ENCODE measurements at regions not wholly inside any gene's neighbourhood (a gene's known extent, or its start where the extent isn't known, plus 50 kb on each side); places are given as distances from the start of the nearest gene placed in this dataset.
"Not testable (repeated sequence)": the region's sequence is repeated elsewhere in the genome, so short reads cannot be mapped to it uniquely, and the experiment has no call there.

GRCh38 chr12:70008944-70009343 lies 183.9 kb downstream of the MYRFL start:
- DNase-seq, result no peak

- no peak for DNase-seq
These were observed 186.3 kb downstream of the MYRFL start for GRCh38 chr12:70011353-70011752.

DNA sequence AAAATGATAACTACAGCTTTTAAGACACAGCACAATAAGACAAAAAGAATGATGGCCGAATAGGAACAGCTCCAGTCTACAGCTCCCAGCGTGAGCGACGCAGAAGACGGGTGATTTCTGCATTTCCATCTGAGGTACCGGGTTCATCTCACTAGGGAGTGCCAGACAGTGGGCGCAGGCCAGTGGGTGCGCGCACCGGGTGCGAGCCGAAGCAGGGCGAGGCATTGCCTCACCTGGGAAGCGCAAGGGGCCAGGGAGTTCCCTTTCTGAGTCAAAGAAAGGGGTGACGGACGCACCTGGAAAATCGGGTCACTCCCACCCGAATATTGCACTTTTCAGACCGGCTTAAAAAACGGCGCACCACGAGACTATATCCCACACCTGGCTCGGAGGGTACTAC lies 188.0 kb downstream of the MYRFL start:
- DNase-seq, result not testable (repeated sequence)

- no peak for DNase-seq
These were observed 203.5 kb downstream of the MYRFL start for GRCh38 chr12:70028515-70028914.

- no peak for DNase-seq
These were observed 203.9 kb downstream of the MYRFL start for GRCh38 chr12:70028918-70029317.

DNA sequence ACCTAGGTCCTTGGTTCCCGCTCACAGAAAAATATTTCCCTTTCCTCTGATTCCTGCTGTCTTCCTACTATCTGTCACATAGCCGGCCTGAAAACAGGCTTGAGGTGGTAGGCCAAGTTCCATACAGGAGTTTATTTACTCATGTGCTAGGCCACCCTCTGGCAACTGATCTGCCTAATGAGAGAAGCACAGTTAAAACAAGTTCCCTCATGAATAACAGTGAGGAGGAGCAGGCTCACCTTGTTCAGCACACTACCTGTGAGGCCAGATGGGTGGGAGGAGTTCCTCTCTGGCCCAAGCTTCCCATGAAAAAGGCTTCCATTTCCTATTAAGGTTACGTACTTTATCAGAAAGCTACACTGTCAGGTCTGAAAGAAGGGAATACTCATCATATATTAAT lies 206.0 kb downstream of the MYRFL start:
- DNase-seq, result peak; percentile 78

- peak; percentile 56 for DNase-seq
These were observed 207.0 kb downstream of the MYRFL start for GRCh38 chr12:70032076-70032475.

GRCh38 chr12:70033310-70033709 lies 208.3 kb downstream of the MYRFL start:
- DNase-seq, result no peak

DNA sequence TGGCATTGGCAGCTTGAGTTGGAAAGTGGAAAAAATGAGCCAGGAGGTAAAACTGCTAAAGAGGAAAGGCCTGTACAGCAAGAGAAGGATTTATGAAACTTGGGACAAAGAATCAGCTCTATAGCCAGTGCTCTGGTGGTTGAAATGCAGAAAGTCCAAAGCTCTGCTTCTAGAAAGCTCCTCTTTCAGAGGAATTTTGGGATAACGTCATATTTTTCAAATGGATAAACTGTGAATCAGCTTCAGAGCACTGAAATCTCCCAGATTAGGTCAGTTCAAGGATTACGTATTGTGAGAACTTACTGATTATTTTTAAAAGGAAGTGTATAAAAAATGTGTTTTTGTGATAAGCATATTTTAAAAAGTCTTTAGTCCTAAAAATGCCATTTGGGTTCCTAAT lies 203.1 kb upstream of the CNOT2 start:
- DNase-seq, result no peak

DNA sequence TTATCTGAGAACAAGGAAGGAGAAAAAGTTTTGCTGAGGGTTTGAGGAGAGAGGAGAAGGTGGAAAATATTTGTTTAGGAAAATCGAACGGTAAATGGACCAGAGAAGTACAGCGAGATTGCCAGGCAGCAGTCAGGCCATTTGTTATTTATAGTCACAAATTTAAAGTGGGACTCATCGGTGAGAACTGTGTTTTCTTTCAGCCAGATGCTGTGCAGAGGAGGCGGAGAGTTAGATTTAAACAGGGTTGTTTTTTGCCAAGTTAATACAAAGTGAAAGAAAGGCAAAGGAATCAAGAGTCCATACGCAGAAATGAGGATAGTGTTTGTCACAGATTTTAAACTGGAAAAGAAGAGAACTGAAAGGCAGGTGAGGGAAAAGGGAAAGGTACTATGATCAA lies 200.6 kb upstream of the CNOT2 start:
- DNase-seq, result no peak

- no peak for DNase-seq
These were observed 199.6 kb upstream of the CNOT2 start for GRCh38 chr12:70043490-70044138.

DNA sequence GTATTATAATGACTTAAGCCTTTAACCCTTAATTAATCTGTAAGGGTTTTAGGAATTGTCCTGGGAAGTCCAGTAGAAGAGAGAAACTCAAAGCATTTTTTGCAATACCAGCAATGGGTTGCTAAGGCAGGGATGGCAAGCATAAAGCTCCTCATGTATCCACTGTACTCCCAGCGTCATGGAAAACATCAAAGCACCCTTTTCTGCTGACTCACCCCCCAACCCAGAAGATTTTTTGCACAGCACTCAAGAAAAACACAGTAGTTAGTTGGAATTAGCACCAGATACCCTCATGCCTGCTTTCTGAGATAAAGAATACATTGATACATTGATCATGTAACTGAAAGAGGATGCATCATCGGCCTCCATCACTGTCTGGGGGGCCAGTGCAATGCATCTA lies 199.1 kb upstream of the CNOT2 start:
- DNase-seq, result no peak

- DNase-seq, result no peak
These were observed 198.2 kb upstream of the CNOT2 start for GRCh38 chr12:70045036-70045435.

DNA sequence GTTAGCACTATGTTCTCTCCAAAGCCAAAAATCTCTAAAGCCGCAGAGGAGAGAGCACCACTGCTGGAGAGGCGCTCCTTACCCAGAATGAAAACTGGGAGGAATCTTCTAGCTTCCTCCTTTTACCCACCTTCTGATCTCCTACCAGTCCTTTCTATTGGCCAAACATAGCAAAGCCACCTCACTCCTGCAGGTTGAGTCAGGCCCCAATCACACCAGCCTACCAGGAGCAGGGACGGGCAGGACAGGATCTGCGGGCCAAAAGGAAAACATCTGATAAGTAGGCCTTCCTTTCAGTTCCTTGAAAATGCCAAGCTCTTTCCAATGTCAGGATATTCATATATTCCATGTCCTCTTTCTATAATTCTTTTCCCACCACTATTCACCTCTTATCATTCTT lies 197.7 kb upstream of the CNOT2 start:
- no peak for DNase-seq

GRCh38 chr12:70048521-70049250 lies 194.5 kb upstream of the CNOT2 start:
- DNase-seq, result no peak

DNA sequence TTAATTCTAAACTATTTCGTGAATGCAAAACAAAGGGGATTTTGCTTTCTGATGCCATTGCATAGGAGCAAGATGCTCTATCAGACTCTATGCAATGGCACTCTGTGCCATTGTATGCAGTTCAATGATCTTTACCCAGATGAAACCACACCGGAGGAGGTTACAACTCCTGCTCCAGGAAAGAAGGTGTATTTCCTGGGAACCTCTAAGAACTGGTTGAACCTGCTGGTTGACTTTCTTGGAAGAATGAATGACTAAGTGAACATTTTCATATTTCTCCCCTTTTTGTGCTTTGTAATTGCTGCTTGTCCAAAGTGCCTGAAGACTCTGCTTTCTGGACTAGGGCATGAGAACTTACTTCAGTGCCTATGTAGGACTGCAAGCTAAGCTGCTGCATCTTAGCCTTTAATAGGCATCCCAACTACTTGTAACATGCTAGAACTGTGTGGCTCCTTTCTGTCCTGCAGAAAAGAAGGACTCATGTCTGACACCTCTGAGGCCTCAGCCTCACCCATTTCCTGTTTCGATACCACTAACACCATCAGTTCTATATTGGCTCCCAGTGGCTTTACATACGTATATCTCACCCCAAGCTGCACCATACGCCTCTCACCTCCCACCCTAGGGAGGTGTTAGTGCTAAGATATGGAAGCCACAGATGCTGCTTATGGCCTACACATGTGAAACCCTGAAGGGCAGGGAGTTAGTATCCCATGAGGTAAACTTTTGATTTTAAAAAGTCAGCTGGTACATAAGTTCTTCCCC lies 193.5 kb upstream of the CNOT2 start:
- DNase-seq, result no peak

GRCh38 chr12:70052476-70052875 lies 190.8 kb upstream of the CNOT2 start:
- no peak for DNase-seq

DNA sequence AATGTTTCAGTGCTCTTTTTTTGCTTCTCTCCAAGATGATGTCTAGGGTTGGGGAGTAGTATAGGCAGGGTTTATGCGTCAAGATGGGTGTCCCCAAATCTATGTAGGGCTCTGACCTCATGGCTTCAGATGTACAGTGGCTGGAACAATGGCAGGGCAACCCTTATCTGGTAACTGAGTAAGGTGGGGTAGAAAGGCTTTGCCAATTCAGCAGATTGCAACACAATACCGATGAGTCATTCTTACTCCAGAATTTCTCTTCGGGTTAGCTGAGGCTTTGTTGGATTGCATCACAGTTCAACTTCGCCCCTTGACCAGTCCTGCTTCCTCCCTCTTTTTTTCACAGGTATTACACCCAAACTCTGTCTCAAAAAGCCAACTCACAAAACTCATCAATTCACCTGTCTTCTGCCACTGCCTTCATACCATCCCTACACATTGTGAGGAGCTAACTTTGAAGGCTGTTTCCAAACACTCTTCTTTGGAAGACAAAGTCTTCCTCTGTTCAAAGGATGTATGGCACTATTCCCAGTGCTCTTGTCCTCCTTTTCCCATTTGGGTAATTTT lies 190.2 kb upstream of the CNOT2 start:
- DNase-seq, result no peak

GRCh38 chr12:70059373-70059772 lies 183.9 kb upstream of the CNOT2 start:
- DNase-seq, result no peak

DNA sequence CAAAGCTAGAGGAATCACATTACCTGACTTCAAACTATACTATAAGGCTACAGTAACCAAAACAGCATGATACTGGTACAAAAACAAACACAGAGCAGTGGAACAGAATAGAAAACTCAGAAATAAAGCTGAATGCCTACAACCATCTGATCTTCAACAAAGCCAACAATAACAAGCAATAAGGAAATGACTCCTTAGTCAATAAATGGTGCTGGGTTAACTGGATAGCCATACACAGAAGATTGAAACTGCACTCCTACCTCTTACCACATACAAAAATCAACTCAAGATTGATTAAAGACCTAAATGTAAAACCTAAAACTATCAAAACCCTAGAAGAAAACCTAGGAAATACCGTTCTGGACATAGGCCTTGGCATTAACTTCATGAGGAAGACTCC lies 182.6 kb upstream of the CNOT2 start:
- no peak for DNase-seq

DNA sequence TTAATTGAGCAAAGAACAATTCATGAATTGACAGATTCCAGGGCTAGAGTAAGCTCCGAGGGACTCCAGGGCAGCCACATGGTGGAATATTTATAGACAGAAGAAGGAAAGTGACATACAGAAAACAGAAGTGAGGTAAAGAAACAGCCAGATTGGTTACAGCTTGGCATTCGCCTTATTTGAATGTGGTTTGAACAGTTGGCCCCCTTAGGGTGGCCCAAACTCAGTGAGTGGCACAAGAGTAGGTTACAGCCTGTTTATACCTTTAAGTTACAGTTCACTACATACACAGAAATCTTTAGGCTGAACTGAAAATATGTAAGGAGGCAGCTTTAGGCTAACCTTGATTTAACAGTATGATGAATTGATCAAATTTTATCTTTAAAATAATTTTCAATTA lies 174.5 kb upstream of the CNOT2 start:
- DNase-seq, result no peak

DNA sequence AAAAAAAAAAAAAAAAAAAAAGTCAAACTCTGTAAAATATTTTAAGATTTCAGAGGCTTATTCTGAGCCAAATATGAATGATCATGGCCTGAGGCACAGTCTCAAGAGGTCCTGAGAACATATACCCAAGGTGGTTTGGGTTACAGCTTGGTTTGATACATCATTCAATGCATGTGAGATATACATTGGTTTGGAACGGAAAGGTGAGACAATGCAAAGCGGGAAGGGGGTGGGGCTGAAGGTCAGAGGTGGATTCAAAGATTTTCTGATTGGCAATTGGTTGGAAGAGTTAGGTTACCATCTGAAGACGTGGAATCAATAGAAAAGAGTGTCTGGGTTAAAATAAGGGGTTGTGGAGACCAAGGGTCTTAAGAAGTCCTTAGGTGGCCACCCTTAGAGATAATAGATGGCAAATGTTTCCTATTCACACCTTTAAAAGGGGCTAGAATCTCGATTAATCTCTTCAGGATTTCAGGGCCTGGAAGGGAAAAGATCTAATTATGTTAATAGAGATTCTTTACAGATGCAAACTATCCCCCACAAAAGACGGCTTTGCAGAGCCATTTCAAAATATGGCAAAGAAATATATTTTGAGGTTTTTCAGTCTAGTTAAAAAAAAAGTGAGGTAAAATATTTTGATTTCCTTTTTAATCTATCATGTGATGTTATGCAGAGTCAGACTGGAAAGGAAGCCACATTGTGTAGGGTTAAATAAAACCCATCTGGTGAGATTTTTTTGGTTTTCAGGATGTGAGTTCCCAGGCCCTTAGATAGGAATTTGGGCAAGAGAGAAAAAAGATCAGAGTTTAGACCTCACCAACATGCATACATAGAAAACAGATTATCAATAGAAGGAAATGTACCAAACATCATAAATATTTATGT lies 173.8 kb upstream of the CNOT2 start:
- no peak for DNase-seq

All from NCI-H2171 (cell line).